Fibroblast of gingiva (primary cell): ENCODE measurements at regions not wholly inside any gene's neighbourhood (a gene's known extent, or its start where the extent isn't known, plus 50 kb on each side); places are given as distances from the start of the nearest gene placed in this dataset.

Source experiments
- DNase-seq: peaks from one replicate; pipeline ENCODE4 v3.0.0-alpha.2; 2011; ENCODE audit warnings: low read depth

DNA sequence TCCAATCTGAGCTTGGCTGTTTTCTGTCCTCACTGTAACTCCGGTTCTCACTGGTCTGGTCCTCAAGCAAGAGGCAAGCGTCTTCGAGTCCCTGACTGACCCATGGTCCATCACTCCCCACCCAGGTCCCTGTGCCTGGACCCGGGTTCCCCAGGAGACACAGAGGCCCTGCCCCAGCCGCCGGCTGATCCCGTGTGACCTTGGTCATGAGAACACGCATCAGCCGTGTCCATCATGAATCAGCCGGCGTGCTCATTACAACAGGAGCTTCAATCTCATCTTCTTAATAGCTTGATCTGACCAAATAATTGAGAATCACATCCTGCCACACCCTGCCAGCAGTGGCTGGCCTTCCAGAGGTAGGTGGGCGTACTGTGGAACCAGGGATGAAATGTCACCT, 545.1 kb downstream of the BRD1 start:
- DNase-seq, result no peak

DNA sequence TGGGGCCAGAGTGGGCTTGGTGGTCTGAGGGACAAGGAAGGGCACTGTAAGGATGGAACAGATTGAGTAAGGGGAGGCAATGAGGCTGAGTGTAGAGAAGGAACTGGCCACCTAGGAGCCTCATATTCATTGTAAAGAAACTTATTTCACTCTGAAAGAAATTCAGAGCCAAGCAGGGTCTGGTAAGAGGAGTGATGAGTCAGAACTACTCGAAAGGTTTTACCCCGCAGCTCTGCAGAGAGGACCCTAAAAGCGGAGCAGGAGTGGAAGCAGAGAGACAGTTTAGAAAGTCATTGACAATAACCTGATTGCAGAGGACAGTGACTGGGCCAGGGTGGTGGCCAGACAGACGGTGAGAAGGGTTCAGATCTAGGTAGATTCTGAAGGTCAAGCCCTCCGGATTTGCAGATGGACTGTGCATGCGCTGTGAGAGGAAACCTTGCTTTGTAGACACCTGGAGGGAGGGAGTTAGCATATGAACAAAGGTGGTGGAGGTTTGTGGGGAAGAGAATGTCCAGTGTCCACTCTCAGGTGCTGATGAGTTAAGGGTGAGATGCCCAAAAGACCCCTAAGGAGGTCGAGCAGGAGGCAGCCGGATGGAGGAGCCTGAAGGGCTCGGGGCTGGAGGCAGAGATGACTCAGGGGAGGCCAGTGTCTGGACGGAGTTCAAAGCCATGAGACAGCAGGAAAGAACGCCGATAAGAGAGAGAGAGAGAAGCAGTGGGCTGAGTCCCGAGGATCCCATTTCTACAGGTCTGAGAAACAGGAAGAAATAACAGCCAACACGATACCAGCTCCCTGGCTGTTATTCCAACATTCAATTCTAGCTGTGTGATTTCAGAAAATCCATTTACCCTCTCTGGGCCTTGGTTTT, 546.0 kb downstream of the BRD1 start:
- no peak for DNase-seq

GRCh38 chr22:49278340-49278739, 549.3 kb downstream of the BRD1 start:
- no peak for DNase-seq

DNA sequence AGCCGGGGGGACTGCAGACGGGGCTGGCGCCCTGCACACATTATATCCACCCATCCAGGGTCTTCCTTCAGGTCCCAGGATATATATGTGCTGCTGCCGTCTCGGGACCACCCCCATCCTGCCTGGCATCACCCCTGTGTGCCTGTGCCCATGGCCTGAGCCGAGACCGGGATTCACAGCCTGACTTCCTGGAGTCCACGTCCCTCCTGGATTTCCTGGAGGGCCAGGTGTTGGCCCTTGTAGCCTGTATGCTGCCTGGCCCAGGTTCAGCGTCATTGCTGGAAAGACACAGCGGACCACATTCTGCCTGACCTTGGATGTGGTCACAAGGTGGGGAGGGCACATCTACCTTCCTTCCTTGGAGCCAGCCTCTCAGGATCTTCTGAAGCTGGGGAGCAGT, 551.1 kb downstream of the BRD1 start:
- no peak for DNase-seq

GRCh38 chr22:49274754-49275380, 552.8 kb downstream of the BRD1 start:
- no peak for DNase-seq

GRCh38 chr22:49272546-49273125, 555.0 kb downstream of the BRD1 start:
- DNase-seq, result no peak

DNA sequence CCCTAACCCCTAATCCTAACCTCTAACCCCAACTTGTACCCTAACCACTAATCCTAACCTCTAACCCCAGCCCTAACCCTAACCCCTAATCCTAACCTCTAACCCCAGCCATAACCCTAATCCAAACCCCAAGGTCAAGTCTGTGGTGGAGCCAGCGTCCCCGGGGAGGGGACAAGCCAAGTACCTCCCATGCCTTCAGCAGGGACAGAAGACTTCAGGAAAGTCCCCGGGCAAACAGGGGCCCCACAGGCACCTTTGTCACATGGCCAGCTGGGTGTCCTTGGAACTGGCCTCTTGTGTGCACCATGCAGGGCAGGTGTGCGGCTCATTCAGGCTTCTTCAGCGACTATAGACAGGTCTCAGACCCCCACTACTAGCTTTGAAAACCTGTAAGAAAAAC, 555.8 kb downstream of the BRD1 start:
- no peak for DNase-seq

- no peak for DNase-seq
These were observed 556.3 kb downstream of the BRD1 start for GRCh38 chr22:49271369-49271727.

GRCh38 chr22:49270595-49271368, 556.9 kb downstream of the BRD1 start:
- DNase-seq, result no peak

- DNase-seq, result no peak
These were observed 557.7 kb downstream of the BRD1 start for GRCh38 chr22:49269928-49270327.

- DNase-seq, result no peak
These were observed 558.3 kb downstream of the BRD1 start for GRCh38 chr22:49269371-49269770.

DNA sequence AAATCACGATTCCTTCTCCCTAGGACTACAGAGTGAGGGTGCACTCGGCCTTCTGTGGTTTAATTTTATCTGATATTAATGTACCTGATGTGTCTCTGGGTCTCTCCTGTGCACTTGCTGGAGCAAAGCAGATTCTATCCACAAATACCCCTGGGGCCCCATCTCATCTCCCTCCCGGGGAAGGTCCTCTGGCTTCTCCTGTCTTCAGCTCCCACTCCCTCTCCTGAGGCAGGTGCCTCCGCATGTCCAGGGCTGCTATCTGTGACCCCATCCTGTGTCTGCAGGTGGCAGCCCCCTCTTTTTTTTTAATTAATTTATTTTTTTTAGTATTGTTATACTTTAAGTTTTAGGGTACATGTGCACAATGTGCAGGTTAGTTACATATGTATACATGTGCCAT, 558.7 kb downstream of the BRD1 start:
- DNase-seq, result no peak

DNA sequence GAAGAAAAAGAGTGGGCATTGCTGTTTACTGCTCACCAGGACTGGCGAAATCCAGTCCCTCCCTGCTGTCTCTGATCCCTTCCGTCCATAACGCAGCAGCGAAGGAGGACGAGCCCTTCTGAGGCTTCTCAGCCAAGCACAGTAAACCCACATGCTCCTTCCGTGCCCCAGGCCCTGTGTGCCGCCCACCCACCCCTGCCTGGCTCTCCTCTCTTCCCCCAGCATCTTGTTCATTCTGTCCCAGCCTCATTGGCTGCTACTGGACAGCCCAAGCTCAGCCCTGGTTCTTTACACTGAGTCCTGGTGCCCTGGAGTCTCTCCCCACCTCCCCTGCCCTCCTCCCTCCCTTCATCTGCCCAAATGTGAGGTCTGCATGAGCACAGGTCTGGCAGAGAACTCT, 559.7 kb downstream of the BRD1 start:
- no peak for DNase-seq

- no peak for DNase-seq
These were observed 560.8 kb downstream of the BRD1 start for GRCh38 chr22:49266561-49267519.

GRCh38 chr22:49264696-49265095, 563.0 kb downstream of the BRD1 start:
- no peak for DNase-seq

GRCh38 chr22:49263101-49263500, 564.6 kb downstream of the BRD1 start:
- no peak for DNase-seq

DNA sequence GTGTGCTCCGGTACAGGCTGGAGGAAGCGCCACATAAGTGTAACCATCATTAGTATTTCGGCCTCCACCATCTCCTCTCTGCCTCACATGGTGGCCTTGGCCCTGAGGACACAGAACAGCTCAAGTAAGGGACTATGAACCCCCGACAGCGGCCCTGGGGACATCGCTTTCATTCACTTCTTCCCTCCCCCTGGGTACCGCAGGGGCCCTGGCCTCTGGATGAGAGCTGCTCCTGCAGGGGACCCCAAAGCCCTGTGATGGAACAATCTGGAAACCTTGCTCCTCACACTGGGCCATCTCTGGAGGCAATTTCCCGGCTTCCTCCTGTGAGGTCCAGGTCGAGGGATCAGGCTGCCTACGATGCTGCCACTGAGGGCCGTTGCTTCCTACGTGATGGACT, 565.5 kb downstream of the BRD1 start:
- no peak for DNase-seq

DNA sequence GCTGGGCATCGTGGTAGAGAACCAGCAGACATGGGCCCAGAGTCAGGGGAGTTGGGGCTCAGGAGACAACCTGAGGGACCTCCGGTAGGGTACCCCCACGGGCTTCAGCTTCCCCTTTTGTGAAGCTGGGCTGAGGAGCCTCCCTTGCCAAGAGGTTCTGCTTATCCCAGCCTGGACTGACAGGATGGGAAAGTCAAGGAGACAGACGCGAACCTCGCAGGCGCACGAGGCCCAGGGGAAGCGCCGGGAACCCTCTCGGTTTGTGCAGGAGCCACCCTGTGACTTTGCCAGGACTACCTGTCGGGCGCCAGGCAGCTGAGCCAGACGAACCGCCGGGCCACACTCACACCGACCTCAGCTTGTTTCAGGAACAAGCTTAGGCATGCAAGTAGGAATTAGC, 566.1 kb downstream of the BRD1 start:
- no peak for DNase-seq

DNA sequence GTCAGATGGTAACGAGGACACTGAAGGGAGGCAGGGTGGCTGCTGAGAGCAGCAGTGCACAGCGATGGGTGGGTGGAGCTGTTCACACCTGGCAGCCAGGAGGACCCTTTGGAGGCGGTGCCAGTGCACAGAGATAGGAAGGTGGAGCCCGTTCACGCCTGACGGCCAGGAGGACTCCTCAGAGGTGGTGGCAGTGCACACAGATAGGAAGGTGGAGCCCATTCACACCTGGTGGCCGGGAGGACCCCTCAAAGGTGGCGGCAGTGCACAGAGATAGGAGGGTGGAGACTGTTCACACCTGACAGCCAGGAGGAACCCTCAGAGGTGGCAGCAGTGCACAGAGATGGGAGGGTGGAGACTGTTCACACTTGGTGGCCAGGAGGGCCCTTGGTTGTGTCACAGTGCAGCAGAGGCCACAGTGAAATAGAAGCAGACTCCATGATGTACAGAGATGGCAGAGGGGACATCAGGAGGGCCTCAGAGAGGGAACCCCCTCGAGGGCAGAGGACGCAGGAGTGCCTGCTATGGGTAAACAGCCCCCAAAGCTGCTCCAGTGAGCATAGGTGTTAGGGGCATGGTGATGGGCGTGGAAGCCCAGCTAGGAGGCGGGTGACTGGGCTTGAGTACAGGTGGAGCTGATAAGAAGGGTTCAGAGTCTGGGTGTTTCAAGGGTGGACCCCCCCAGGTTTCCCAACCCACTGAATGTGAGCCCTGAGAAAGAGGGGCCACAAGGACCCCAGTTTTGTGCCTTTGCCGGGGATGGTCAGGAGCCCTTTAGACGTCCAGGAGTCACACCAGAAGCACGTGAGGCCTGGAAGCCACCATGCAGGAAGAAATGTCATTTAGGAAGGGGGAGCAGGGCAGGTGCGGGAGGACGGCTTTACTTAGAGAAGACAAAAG, 566.7 kb downstream of the BRD1 start:
- no peak for DNase-seq

DNA sequence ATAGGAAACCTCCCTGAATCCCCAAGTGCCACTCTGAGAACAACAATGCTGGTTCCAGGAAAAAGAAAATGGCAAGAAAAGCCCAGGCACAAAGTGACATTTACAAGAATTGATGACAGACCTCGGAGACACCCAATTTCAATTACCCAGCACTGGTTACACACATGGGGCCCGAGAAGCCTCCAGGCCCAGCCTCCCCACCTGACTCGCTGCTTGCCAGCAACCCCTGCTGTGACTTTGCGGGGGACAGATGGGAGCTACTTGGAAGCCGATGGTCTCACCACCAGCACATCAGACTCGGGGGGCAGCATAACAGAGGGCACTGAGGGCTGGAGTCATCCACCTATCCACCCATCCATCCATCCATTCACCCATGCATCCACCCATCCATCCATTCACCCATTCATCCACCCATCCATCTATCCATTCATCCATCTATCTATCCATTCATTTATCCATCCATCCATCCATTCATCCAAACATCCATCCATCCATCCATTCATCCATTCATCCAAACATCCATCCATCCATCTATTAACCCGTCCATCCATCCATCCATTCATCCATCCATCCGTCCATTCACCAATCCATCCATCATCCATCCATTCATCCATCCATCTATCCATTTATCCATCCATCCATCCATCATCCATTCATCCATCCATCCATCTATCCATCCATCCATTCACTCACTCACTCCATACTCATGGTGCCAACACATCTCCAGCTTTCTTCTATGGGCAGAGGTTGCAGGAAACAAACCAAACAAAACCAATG, 567.6 kb downstream of the BRD1 start:
- DNase-seq, result no peak
